Testis (tissue), 2 donors: ENCODE measurements at regions not wholly inside any gene's neighbourhood (a gene's known extent, or its start where the extent isn't known, plus 50 kb on each side); places are given as distances from the start of the nearest gene placed in this dataset.

Experiments
- DNase-seq: peaks from one replicate; pipeline ENCODE4 v3.0.0-alpha.2; 2019
- H3K27ac ChIP-seq, 2 donors: fragments of 200-600 bp; sonication (generic); one replicate each; pipeline ENCODE4 v1.5.1; 2019
- H3K27me3 ChIP-seq: fragments of 200-600 bp; sonication (generic); one replicate; pipeline ENCODE4 v1.5.1; 2019
- H3K36me3 ChIP-seq: fragments of 200-600 bp; sonication (generic); one replicate; pipeline ENCODE4 v1.5.1; 2017; ENCODE audit warnings: low read depth; ENCODE audit errors: missing control alignments
- H3K4me1 ChIP-seq: fragments of 200-600 bp; sonication (generic); one replicate; pipeline ENCODE4 v1.5.1; 2019
- H3K4me3 ChIP-seq, 2 donors: fragments of 200-600 bp; sonication (generic); one replicate each; pipeline ENCODE4 v1.5.1; 2017 to 2019
- H3K9me3 ChIP-seq: fragments of 200-600 bp; sonication (generic); one replicate; pipeline ENCODE4 v1.5.1; 2017
- CTCF ChIP-seq, 3 experiments: fragments of 450-650 bp in 2 of 3; fragments of 200-600 bp in 1 of 3; sonication (generic) in 1 of 3; IDR thresholded peaks; one replicate each; pipeline ENCODE4 v1.5.1; 2016 to 2019; ENCODE audit warnings: antibody characterized with exemption in 3 of 3, mild to moderate bottlenecking in 2 of 3, moderate library complexity in 1 of 3
- POLR2A ChIP-seq: fragments of 450-650 bp; IDR thresholded peaks from one replicate; pipeline ENCODE4 v1.6.1; 2017; ENCODE audit warnings: antibody characterized with exemption, mild to moderate bottlenecking, moderate library complexity
- WGBS, 2 donors: methylation state at CpG; one replicate each; pipeline ENCODE4 v1.1.5; 2018; 5-methylcytosine and 5-hydroxymethylcytosine counted together
- intact Hi-C: fragments of 100-400 bp; cut with DNase I; formaldehyde crosslinking; loops from one replicate; pipeline ENCODE4 v1.15.1; 2023; ENCODE audit warnings: low total_unique reads

- TF ChIP-seq POLR2A (no peak), CTCF (IDR thresholded peaks at IDR 0.05) (no peak)
- WGBS, 2 donors: 83 to 86% methylated on average over 15 of the region's 15 CpGs
- H3K9me3 ChIP-seq: no peaks in the 10 kb centered on the region
- intact Hi-C loops: no loop called here
- H3K4me1 ChIP-seq: no peaks in the 10 kb centered on the region
- DNase-seq: no peak
- H3K27me3 ChIP-seq: no peaks in the 10 kb centered on the region
- H3K36me3 ChIP-seq: no peaks in the 10 kb centered on the region
- no peak overlapping the region for H3K4me3 ChIP-seq
- H3K27ac ChIP-seq: no peak overlapping the region
These were observed 275.0 kb upstream of the MVB12B start for GRCh38 chr9:126051446-126052130.

GRCh38 chr9:126052791-126053190, 273.8 kb upstream of the MVB12B start:
- H3K4me1 ChIP-seq: no peaks in the 10 kb centered on the region

DNA sequence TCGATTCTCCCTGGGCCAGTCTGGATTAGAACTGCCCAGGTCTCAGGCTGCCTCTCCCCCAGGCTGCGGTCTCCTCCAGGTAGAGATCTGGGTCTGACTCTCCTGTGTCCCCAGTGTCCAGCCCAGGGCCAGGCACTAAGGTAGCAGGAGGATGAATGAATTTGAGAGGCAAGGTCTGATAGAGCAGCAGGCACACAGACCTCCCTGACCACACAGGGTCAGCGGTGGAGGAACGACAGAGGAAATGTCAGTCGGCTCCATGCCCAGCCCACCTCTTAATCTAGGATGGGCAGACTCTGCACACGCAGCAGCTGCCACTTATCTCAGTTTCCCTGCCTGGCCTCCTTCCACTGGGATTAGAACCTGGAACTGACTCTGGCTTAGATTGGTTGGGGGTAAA, 272.7 kb upstream of the MVB12B start:
- intact Hi-C loops: no loop called here
- no peak for TF ChIP-seq CTCF (IDR thresholded peaks at IDR 0.05)
- TF ChIP-seq POLR2A: no peak
- H3K4me1 ChIP-seq: no peaks in the 10 kb centered on the region
- no peaks in the 10 kb centered on the region for H3K27me3 ChIP-seq
- 57 to 63% methylated on average over 4 to 6 of the region's 6 CpGs for WGBS, 2 donors
- H3K4me3 ChIP-seq: no peak overlapping the region
- no peak overlapping the region for H3K27ac ChIP-seq
- DNase-seq: no peak
- no peaks in the 10 kb centered on the region for H3K36me3 ChIP-seq
- no peaks in the 10 kb centered on the region for H3K9me3 ChIP-seq

More at GRCh38 chr9:126052791-126053190, 273.8 kb upstream of the MVB12B start:
- TF ChIP-seq CTCF (IDR thresholded peaks at IDR 0.05): no peak
- TF ChIP-seq POLR2A: no peak
- Histone ChIP-seq H3K27me3 (no peaks in the 10 kb centered on the region), H3K4me3 (no peak overlapping the region), H3K36me3 (no peaks in the 10 kb centered on the region), H3K9me3 (no peaks in the 10 kb centered on the region), H3K27ac (no peak overlapping the region)
- DNase-seq: no peak
- intact Hi-C loops: no loop called here
- 89 to 91% methylated on average over 6 of the region's 6 CpGs for WGBS, 2 donors

DNA sequence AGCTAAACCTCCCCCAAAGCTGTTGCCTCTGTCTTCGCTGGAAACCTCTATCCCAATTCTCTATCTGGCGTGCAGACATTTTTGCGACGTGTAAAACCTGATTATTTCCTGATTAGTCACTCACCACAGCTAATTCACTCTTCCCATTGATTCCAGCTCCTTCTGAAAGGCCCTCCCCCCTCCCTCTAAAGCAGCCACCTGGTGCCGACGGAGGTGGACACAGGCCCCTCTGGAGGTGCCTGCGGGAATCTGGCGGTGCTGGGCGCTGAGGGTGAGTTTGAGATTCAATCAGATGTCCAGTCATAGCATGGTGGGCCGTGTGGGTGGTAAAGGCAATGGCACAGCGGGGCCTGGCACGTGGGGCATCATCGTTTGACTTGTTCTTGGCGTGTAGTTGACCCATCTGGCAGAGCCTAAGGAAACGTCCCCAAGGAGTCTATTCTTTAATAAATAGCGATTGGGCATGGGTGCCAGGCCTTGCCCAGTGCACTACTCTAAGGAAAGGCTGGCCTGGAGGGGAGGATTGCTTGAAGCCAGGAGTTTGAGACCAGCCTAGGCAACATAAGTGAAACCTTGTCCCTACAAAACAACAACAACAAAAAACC, 271.1 kb upstream of the MVB12B start:
- intact Hi-C loops: no loop called here
- Histone ChIP-seq H3K4me1 (no peaks in the 10 kb centered on the region), H3K36me3 (no peaks in the 10 kb centered on the region), H3K4me3 (no peak overlapping the region), H3K27me3 (no peaks in the 10 kb centered on the region), H3K27ac (no peak overlapping the region), H3K9me3 (no peaks in the 10 kb centered on the region)
- TF ChIP-seq CTCF (IDR thresholded peaks at IDR 0.05): no peak
- TF ChIP-seq POLR2A: no peak
- 83 to 84% methylated on average over 16 of the region's 16 CpGs for WGBS, 2 donors
- no peak for DNase-seq
